ENCODE measurements at regions not wholly inside any gene's neighbourhood (a gene's known extent, or its start where the extent isn't known, plus 50 kb on each side); places are given as distances from the start of the nearest gene placed in this dataset.

GRCh38 chr7:112882991-112883390, 92.8 kb upstream of the TMEM168 start:
- Histone ChIP-seq H3K27ac (no peak overlapping the region), H3K9me3 (no peaks in the 10 kb centered on the region), H3K4me3 (no peak overlapping the region), H3K4me1 (peaks cover 0 to 14% (median 0%) of the 10 kb centered on the region in 4 donors), H3K36me3 (no peaks in the 10 kb centered on the region), H3K27me3 (no peaks in the 10 kb centered on the region)
- DNase-seq (ENCODE audit: low spot score in 2 of 2), result no peak
- no peak for TF ChIP-seq CTCF (IDR thresholded peaks at IDR 0.05)
- no peak for TF ChIP-seq POLR2A (IDR thresholded peaks at IDR 0.05)
- TF ChIP-seq EP300 (IDR thresholded peaks at IDR 0.05), result no peak

DNA sequence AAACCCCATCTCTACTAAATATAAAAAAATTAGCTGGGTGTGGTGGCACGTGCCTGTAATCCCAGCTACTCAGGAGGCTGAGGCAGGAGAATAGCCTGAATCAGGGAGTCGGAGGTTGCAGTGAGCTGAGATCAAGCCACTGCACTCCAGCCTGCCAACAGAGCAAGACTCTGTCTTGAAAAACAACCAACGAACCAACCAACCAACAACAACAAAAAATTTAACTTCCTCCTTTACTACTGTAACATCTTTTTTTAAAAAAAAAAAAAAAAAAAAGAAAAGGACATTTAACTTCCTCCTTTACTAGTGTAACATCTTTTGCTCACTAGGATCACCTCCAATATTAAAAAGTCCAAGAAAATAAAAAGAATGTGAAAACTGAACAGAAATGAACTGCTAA, 92.3 kb upstream of the TMEM168 start:
- no peak for DNase-seq (ENCODE audit: low spot score in 2 of 2)
- TF ChIP-seq CTCF (IDR thresholded peaks at IDR 0.05) (no peak), EP300 (IDR thresholded peaks at IDR 0.05) (no peak), POLR2A (IDR thresholded peaks at IDR 0.05) (no peak)
- Histone ChIP-seq H3K36me3 (peaks cover 0 to 4% (median 0%) of the 10 kb centered on the region in 3 donors), H3K4me1 (peaks cover 0 to 14% (median 0%) of the 10 kb centered on the region in 4 donors), H3K27ac (no peak overlapping the region), H3K27me3 (no peaks in the 10 kb centered on the region), H3K9me3 (no peaks in the 10 kb centered on the region), H3K4me3 (no peak overlapping the region)
- 71 to 82% methylated on average over 3 of the region's 3 CpGs for WGBS, 2 donors

- peaks cover 0 to 14% (median 0%) of the 10 kb centered on the region in 4 donors for H3K4me1 ChIP-seq
- no peaks in the 10 kb centered on the region for H3K9me3 ChIP-seq
- TF ChIP-seq POLR2A (IDR thresholded peaks at IDR 0.05) (no peak), EP300 (IDR thresholded peaks at IDR 0.05) (no peak), CTCF (IDR thresholded peaks at IDR 0.05) (no peak)
- DNase-seq (ENCODE audit: low spot score in 2 of 2), result no peak
- WGBS, 2 donors, result 100% methylated on average over 4 of the region's 4 CpGs; no CpG with 5 or more reads in 1 of the 2 donors
- no peaks in the 10 kb centered on the region for H3K27me3 ChIP-seq
- no peak overlapping the region for H3K27ac ChIP-seq
- no peak overlapping the region for H3K4me3 ChIP-seq
- peaks cover 0 to 6% (median 0%) of the 10 kb centered on the region in 3 donors for H3K36me3 ChIP-seq
Observed at GRCh38 chr7:112882022-112882421, 91.8 kb upstream of the TMEM168 start.

DNA sequence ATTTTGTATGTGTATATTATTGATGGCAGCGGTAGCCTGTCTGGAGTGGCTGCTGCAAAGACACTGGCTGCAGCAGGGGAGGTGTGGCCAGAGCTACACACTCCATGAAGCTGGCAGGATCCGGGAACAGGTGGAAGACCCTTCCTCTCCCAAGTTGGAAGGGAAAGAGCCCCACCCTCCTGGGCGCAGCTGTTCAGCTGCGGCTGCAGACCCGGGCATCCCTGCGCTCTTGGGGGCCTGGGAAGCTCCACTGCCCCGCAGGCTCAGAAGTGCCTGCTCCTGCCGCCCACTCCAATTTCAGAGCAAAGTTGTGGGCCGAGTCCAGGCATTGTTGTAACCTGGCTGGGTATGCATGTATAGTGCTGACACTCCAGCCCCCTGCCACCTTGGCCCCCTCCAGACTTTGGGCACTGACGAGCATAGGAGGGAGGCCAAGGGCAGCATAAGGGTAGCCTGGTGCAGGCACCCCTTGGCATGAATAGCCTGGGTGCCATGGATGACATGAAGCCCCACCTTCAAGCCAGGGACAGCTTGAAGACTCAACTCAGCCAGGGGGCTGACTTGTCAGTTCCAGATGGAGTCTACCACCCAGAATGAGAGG, 90.7 kb upstream of the TMEM168 start:
- WGBS, 2 donors, result 86 to 87% methylated on average over 10 of the region's 10 CpGs
- no peak for TF ChIP-seq POLR2A (IDR thresholded peaks at IDR 0.05)
- H3K4me3 ChIP-seq, result no peak overlapping the region
- no peak overlapping the region for H3K27ac ChIP-seq
- DNase-seq (ENCODE audit: low spot score in 2 of 2), result no peak
- H3K4me1 ChIP-seq, result peaks cover 0 to 12% (median 0%) of the 10 kb centered on the region in 4 donors
- H3K27me3 ChIP-seq, result no peaks in the 10 kb centered on the region
- H3K9me3 ChIP-seq, result no peaks in the 10 kb centered on the region
- H3K36me3 ChIP-seq, result peaks cover 0 to 9% (median 0%) of the 10 kb centered on the region in 3 donors

DNA sequence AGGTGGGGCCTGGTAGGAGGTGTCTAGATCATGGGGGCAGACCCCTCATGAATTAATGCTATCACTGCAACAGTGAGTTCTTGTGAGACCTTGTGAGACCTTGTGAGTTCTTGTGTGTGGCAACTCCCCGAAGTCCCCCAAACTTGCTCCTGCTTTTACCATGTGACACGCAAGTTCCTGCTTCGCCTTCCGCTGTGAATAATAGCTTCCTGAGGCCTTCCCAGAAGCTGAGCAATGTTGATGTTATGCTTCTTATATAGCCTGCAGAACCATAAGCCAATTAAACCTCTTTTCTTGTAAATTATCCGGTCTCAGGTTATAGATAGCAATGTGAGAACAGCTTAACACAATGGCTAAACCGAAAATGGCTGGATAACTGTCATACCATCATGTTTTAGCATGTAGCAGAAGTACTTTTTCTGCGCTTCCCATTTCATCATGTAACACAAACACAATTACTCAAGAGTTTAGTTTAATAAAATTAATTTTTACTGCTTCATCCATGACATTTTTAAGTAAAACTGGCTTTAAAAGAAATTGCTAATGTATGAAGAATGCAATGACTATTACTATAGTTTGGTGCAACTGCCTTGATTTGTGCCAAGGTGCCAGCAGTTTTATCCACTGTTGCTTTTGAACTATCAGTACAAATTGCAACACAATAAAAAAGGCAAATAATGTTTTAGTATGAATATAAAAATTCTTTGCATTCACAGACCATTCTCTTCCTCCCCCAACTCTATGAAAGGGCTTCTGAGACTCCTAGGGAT, 87.7 kb upstream of the TMEM168 start:
- H3K27me3 ChIP-seq, result no peaks in the 10 kb centered on the region
- 93 to 94% methylated on average over 7 of the region's 7 CpGs for WGBS, 2 donors
- TF ChIP-seq CTCF (IDR thresholded peaks at IDR 0.05), result no peak
- TF ChIP-seq POLR2A (IDR thresholded peaks at IDR 0.05), result no peak
- no peak for TF ChIP-seq EP300 (IDR thresholded peaks at IDR 0.05)
- H3K4me1 ChIP-seq, result peaks cover 0 to 5% (median 0%) of the 10 kb centered on the region in 4 donors
- no peaks in the 10 kb centered on the region for H3K9me3 ChIP-seq
- H3K4me3 ChIP-seq, result no peak overlapping the region
- no peak for DNase-seq (ENCODE audit: low spot score in 2 of 2)
- no peak overlapping the region for H3K27ac ChIP-seq
- H3K36me3 ChIP-seq, result peaks cover 0 to 12% (median 0%) of the 10 kb centered on the region in 3 donors
